Lower leg skin (tissue), 4 donors: ENCODE measurements at regions not wholly inside any gene's neighbourhood (a gene's known extent, or its start where the extent isn't known, plus 50 kb on each side); places are given as distances from the start of the nearest gene placed in this dataset.
A peak's percentile ranks its signal among the peaks of the same experiment; 100 is the strongest.

Experiments
- DNase-seq, 2 donors: peaks; one replicate each; pipeline ENCODE4 v3.0.0-alpha.2; 2019; ENCODE audit warnings: low spot score in 2 of 2
- H3K4me3 ChIP-seq: fragments of 200-600 bp; sonication (generic); 2 replicates; pipeline ENCODE4 v1.5.1; 2017; ENCODE audit warnings: mild to moderate bottlenecking, low read depth; ENCODE audit not compliant: poor library complexity, severe bottlenecking
- CTCF ChIP-seq, 3 donors: fragments of 450-650 bp; IDR thresholded peaks; one replicate each; pipeline ENCODE4 v1.5.1; 2016; ENCODE audit warnings: antibody characterized with exemption in 3 of 3, mild to moderate bottlenecking in 3 of 3, moderate library complexity in 2 of 3
- POLR2A ChIP-seq, 2 donors: fragments of 450-650 bp; IDR thresholded peaks; one replicate each; pipeline ENCODE4 v1.6.1; 2016 to 2017; ENCODE audit warnings: antibody characterized with exemption in 2 of 2, mild to moderate bottlenecking in 1 of 2, moderate library complexity in 1 of 2
- WGBS, 2 donors: methylation state at CpG; one replicate each; pipeline ENCODE4 v1.1.5; 2018; 5-methylcytosine and 5-hydroxymethylcytosine counted together
- intact Hi-C: fragments of 100-400 bp; cut with DNase I; formaldehyde crosslinking; loops from one replicate; pipeline ENCODE4 v1.15.0; 2023; ENCODE audit warnings: low total_unique reads

GRCh38 chr1:48121955-48122354, 100.6 kb upstream of the SLC5A9 start:
- TF ChIP-seq CTCF (IDR thresholded peaks at IDR 0.05) (no peak), POLR2A (IDR thresholded peaks at IDR 0.05) (no peak)
- no peak for DNase-seq
- H3K4me3 ChIP-seq = no peak overlapping the region
- intact Hi-C loops = no loop called here
- 32 to 50% methylated on average over 4 of the region's 4 CpGs for WGBS, 2 donors

GRCh38 chr1:48120621-48121020, 101.9 kb upstream of the SLC5A9 start:
- intact Hi-C loops = no loop called here
- H3K4me3 ChIP-seq = no peak overlapping the region
- no peak for TF ChIP-seq CTCF (IDR thresholded peaks at IDR 0.05)
- TF ChIP-seq POLR2A (IDR thresholded peaks at IDR 0.05) = no peak
- DNase-seq = no peak

GRCh38 chr1:48115835-48116234, 106.7 kb upstream of the SLC5A9 start:
- intact Hi-C loops = no loop called here

GRCh38 chr1:48114596-48115382, 107.7 kb upstream of the SLC5A9 start:
- 70 to 83% methylated on average over 4 of the region's 4 CpGs for WGBS, 2 donors
- DNase-seq = no peak
- intact Hi-C loops = no loop called here
- no peak overlapping the region for H3K4me3 ChIP-seq
- TF ChIP-seq POLR2A (IDR thresholded peaks at IDR 0.05) = no peak
- no peak for TF ChIP-seq CTCF (IDR thresholded peaks at IDR 0.05)

More at GRCh38 chr1:48115835-48116234, 106.7 kb upstream of the SLC5A9 start:
- TF ChIP-seq POLR2A (IDR thresholded peaks at IDR 0.05) (no peak), CTCF (IDR thresholded peaks at IDR 0.05) (no peak)
- DNase-seq = no peak
- no peak overlapping the region for H3K4me3 ChIP-seq

GRCh38 chr1:48109390-48110013, 112.3 kb upstream of the TRABD2B start:
- peak in 1 of 2 donors; percentile 51 for DNase-seq

More at GRCh38 chr1:48109390-48110013, 112.3 kb upstream of the TRABD2B start:
- WGBS, 2 donors = 15 to 20% methylated on average over 6 of the region's 6 CpGs
- intact Hi-C loops = loop anchor here (5.0 to 10.0 kb wide), 2 partner anchors 93 to 125 kb away; no protein-coding TSS in a partner anchor
- no peak overlapping the region for H3K4me3 ChIP-seq
- TF ChIP-seq POLR2A (IDR thresholded peaks at IDR 0.05) (no peak), CTCF (IDR thresholded peaks at IDR 0.05) (no peak)
